ENCODE measurements at regions not wholly inside any gene's neighbourhood (a gene's known extent, or its start where the extent isn't known, plus 50 kb on each side); places are given as distances from the start of the nearest gene placed in this dataset.

DNA sequence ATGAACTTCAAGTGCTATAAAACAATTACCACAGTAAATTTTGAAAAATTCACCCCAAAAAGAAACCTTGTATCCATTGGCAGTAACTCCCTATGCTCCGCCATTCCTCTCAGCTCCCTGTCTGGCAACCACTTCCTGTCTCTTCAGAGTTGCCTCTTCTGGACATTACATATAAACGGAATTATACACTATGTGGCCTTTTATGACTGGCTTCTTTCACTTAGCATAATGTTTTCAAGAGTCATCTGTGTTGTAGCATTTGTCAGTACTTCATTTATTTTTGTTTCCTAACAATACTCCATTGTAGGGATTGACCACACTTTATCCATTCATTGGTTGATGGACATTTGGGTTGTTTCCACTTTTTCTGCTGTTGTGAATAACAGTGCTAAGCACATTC lies 50.1 kb downstream of the CEP43 start:
- FAIRE-seq (peak; percentile 78), DNase-seq (ENCODE audit: extremely low spot score, insufficient read length, low read depth) (no peak)

DNA sequence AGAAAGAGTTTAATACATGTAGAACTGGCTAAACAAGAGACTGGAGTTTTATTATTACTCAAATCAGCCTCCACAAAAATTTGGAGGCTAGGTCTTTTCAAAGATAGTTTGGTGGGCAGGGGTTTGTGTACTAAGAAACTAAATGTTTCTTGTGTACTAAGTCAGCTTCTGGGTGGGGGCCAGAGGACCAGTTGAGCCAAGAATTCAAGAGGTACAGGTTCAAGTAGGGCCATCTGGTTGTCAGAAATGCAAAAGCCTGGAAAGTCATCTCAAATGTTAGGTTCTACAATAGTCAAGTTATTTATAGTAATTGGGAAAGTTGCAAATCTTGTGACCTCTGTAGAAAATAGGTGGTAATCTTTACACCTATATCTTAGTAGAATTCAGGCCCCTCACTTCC lies 51.7 kb downstream of the CEP43 start:
- DNase-seq (ENCODE audit: extremely low spot score, insufficient read length, low read depth) (no peak), FAIRE-seq (no peak)

GRCh38 chr6:167053895-167054530 lies 54.8 kb downstream of the CEP43 start:
- DNase-seq (ENCODE audit: extremely low spot score, insufficient read length, low read depth) (no peak), FAIRE-seq (no peak)

- DNase-seq (ENCODE audit: extremely low spot score, insufficient read length, low read depth), result no peak
- no peak for FAIRE-seq
Observed at GRCh38 chr6:167054987-167055386, 55.8 kb downstream of the CEP43 start.

DNA sequence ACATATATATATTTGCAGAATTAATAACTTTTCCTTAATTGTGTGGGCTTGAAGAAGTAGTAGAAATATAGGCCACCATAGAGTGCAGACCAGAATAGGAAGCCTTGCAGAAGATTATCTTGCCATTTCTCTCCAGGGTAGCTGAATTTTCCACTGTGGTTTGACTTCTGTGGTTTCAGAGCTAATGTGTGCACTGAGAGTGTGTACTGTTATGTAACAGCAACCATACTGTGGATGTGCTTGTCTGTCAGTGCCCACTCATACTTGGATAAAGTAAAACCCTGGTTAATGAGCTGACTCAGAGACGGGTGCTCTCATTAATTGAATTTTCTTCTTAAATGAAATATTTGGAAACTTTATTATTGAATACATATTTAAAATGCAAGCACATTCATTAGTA lies 57.2 kb downstream of the CEP43 start:
- peak; percentile 33 for DNase-seq (ENCODE audit: extremely low spot score, insufficient read length, low read depth)
- FAIRE-seq, result peak; percentile 90

GRCh38 chr6:167058261-167058660 lies 59.1 kb downstream of the CEP43 start:
- no peak for FAIRE-seq
- DNase-seq (ENCODE audit: extremely low spot score, insufficient read length, low read depth), result no peak
